SK-N-DZ (cell line): ENCODE measurements at regions not wholly inside any gene's neighbourhood (a gene's known extent, or its start where the extent isn't known, plus 50 kb on each side); places are given as distances from the start of the nearest gene placed in this dataset.
"Not testable (repeated sequence)": the region's sequence is repeated elsewhere in the genome, so short reads cannot be mapped to it uniquely, and the experiment has no call there.

Experiments used
- DNase-seq: peaks from one replicate; pipeline ENCODE4 v3.0.0-alpha.2; 2015; ENCODE audit warnings: low spot score

DNA sequence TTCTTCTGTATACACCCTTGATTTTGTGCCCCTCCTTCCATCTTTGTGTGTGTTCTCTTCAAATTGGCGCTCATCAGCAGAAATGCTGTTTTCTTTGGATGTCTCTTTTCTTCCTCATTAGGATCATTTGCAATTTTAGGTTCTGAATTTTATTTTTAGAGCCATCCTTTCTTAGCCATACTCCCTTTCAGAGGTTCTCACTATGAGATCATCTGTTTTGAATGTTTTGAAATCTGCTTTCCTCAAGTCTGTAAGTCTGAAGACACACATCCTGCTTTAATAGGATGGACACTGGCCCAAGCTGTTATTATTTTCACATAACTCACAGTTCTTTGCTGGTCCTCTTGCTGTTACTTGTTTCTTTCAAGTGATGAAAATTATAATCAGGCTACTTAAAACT, 124.8 kb downstream of the BDH1 start:
- no peak for DNase-seq

DNA sequence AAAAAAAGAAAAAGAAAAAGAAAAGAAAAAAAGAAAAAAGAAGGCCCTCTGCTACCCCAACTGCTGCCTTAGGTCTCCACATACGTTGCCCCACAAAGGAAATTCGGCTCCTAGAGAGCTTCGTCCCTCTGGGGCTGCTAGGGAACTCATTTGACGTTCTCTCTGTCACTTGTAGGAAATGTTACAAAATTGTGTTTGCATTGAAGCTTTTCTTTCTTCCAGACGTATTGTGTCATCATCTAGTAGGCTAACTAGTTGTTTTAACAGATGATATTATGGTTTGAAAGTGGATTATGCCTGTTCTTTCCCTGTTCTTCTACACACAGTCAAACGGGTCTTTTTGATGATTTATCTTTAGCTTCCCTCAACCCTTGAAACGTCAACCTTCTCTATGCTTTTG, 125.3 kb downstream of the BDH1 start:
- no peak for DNase-seq

DNA sequence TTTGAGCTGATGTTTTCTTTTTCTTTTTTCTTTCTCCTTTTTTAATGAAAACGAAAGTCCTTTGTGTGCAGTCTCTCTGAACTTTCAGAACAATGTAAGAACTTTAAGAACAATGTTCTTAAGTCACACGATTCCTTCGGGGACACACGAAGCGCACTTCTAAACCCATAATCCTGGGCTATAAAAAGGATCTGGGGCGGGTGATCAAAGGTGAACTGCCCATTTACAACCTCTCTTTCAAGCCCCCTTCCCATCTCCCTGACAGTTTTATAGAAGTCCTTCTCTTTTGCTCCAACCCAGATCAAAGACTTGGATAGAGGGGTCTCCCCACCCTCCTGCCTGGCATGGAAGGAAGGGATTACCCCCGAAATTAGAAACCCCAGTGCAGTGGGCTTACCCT, 126.8 kb downstream of the BDH1 start:
- no peak for DNase-seq

DNA sequence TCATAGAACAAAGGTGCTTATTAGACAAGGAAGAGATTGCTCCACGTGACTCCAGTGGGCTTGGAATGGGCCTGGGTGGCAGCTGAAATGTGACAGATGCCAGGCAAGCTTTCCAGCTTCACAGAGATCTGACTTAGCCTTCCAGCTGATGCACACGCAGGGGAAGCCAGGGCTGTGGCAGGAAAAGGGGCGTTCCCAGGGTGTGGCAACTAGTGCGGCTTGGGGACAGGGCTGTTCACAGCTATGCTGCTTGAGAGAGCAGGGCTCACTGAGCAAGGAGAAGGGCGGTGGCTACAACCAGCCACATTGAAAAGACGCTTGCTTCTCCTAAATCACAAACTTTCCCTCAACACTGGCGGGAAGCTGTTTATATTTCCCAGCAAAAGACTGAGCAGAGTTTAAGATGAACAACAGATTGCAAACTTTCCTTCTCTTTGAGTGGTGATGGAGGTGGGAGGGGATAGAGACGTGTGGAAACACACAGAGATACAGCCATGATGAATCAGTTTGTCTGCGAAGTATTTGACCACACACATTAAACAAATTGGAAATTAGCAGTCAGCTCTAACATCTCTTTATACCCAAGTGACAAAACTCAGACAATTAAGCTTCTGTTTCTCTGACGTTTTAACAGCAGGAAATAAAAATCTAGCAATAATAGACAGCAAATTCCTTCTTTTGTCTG, 127.5 kb downstream of the BDH1 start:
- DNase-seq = peak; percentile 71

DNA sequence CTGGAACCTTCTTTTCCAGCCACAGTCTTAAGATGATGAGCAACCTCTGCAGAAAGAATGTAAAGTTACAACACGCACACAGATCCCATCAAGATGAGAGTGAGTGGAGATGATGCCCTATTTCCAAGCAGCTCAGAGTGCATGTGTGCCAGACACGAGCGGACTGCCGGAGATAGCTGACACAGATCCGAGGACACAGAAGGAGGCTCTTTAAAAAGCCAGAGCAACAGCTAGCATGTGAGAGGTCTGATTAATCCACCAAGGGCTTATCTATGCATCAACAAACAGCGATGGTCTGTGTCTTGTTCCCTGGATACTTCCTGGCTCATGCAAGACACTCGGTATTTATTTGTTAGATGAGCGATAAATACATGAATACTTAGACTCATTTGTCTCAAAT, 128.6 kb upstream of the DLG1 start:
- DNase-seq = peak; percentile 82

DNA sequence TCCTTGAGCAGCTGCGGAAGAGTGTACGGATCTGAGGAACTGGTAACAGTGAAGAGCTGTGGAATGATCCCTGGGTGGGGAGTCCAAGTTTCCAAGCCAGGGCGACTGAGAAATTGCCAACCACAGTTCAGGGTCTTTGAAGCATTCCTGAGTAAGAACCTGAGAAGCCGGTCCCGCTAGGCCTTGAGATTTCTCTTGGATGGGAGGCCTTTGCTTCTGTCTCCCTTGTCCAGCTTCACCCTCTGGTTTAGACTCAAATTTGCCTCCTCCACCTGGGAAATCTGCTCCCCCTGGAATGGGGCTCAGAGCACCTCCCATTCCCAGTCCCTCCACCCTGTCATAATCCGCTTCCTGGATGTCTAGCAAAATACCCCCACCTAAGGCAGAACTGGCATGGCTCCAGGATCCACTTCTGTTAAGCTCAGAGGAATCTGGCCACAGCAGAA, 127.7 kb upstream of the DLG1 start:
- no peak for DNase-seq

DNA sequence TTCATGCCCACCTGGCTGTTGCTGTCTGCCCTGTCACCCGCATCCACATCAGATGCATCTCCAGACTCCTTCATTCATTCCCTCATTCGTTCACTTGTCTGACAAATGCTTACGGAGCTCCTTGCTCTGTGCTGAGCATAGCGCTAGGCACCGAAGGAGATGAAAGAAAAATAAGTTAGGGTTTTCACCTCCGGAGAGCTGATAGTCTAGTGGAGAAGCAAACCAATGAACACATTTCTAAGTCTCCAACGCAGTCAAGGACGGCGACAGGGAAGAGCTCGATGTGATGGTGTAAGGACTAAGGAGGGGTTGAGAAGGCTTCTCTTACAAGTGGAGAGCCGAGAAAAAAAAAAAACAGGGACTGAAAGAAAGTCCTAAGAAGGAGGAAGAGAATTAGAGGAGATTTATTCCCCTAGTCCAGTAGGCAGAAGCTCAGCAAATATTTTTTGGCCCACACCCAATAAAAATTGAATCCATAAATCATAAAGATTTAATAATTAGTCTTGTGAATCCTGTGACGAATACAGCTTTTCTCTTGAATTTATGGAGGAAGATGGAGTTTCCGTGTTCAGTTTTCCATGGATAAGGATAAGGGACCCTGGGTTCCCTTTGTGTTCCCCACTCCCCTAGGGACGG, 127.2 kb upstream of the DLG1 start:
- no peak for DNase-seq

DNA sequence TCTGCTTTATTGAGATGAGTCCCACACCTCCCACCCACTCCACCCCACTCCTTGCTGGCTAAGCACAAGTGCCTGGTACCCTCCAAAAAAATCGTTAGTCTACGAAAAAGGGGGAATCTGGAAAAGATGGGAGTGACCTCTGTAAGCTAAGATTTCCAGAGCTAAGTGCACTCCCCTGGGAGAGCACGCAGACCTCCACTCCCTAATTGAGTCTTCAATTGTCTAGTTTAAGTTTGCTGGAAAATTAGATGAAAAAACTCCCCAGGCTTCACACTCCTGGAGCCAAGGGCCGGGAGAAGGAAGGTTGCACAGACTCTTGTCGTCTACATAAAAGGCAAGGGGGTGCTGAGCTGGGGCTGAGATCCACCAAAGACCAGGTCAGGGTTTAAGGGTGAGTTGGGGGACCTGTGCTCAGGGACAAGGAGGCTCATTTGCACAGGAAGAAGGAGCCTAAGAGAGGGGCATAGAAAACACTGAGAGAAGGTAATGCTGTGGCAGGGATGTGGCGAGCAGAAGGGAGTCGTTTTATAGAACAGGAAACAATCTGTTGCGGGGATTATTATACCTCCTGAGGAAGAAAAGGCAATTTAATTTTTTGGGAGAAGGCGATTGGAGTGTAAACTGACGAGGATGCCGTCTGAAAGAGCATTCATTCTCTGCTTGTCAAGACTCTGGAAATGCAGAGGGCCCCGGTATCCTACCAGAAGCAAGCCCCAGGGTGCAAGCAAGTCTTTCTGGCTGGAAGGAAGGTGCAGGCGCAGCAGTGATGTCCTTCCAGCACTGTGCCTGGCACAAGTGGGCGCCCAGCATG, 126.5 kb upstream of the DLG1 start:
- DNase-seq = peak; percentile 66

DNA sequence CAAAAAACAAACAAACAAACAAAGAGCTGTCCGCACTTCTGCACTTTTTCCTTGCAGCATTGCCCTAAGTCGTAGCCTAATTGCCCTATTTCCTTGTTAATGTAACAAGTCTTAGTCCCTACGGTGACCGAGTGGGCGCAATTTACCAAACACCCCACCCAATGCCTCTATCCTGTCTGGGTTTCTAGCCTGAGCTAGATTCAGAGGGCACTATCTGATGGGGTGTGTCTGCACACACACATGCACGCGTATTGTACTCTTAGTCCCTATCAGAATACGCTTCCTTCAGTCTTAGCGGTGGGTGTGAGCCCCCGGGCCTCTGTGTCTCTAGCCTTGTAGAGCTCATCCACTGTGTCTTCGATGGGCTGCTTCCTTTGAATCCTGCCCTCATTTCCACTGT, 125.9 kb upstream of the DLG1 start:
- no peak for DNase-seq

DNA sequence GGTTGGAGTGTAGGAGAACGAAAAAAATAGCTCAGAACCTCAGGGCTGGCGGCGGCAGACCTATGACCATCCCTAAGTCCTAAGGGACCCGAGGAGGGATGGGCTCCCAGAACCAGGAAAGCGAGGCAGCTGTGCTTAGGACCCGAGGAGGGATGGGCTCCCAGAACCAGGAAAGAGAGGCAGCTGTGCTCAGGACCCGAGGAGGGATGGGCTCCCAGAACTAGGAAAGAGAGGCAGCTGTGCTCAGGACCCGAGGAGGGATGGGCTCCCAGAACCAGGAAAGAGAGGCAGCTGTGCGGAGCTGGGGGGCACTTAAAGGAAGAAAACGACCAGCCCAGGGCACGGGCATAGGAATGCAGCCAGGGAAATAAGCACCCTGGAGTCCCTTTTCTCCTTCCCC, 125.0 kb upstream of the DLG1 start:
- no peak for DNase-seq

DNA sequence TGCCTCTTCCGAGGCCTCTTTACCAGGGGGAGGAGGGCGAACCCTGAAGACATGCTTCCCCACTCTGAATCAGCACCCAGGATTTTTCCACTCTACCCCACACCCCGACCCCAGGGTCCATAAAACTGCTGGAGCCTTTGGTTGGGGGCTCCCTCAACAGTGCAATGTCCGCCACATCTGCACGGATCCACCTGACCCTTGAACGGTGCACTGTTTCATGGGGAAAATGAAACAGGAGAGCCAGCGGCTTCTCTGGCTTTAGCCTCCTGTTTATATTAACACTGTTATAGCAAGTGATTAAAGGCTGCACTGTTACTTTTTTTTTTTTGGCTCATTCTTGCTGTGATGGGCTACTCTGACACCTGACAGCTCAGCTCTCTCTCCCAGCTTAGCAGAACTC, 124.1 kb upstream of the DLG1 start:
- no peak for DNase-seq

DNA sequence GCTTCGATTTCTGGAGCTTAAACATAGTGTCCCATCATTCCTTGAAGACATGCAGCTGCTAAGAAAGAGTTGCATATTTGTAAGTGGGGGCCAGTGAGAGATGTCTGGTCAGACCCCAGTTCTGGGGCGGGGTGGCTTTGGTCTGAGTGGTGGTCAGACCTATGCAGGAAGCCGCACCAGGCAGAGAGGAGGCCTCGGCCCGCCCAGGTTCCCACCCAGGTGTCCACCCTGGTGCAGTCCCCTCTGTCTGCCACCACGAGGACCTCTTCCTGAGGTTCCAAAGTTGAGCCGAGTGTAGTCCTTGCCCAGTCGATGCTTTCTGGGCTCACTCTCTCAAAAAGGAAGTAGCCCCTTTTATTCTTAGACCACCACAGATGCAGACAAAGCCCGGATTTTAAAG, 122.6 kb upstream of the DLG1 start:
- DNase-seq = no peak

DNA sequence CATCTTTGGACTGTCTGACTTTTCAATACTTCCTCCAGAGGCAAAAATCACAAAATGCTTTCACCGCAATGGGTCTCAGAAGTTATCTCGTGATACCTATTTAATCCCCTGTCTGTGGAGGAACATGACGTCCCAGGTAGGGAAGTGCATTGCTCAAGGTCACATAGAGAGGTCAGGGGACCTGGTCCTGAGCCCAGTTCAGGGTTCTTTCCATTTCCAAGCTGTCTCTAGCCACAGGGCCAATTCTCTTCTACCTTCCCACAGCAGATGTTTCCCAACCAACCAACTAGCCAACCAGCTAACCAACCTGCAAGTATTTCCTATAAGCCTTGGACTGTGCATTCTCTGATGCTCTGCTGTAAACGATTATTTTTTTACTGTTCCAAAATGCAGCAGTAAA, 122.2 kb upstream of the DLG1 start:
- DNase-seq = no peak

DNA sequence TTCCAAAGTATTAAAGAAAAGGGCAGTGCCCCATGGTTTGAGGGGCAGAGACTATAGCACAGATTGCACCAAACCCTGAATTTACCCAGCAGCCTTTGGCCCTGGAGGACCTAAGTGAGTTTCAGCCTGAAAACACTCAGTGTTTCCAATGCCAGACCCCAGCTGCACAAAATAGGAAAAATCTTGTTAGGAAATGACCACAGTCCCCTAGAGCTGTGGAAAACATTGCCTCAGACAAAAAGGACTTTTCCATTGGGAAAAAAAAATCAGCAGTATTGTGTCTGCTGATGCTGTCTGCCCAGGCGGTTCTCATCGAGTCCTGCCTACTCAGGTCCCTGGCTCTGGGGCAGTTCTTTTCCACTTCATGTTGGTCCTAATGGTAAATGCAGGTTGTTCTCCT, 121.7 kb upstream of the DLG1 start:
- no peak for DNase-seq

DNA sequence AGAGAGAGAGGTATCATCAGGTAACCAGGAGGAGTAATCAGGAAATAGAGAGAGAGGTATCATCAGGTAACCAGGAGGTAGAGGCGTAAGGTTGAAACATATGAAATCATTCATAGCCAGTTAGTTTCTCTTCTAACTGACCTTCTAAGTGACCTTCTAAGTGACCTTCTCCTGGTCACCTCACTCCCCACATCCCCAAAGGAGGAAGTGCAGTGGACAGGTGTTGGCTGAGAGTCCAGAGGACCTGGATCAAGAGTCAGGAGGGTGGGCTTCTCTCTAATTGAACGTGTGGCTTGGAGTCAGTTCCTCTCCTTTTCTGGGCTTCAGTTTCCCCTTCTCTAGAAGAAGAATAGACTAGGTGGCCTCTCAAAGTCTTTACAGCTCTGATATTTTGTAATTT, 121.3 kb upstream of the DLG1 start:
- no peak for DNase-seq

DNA sequence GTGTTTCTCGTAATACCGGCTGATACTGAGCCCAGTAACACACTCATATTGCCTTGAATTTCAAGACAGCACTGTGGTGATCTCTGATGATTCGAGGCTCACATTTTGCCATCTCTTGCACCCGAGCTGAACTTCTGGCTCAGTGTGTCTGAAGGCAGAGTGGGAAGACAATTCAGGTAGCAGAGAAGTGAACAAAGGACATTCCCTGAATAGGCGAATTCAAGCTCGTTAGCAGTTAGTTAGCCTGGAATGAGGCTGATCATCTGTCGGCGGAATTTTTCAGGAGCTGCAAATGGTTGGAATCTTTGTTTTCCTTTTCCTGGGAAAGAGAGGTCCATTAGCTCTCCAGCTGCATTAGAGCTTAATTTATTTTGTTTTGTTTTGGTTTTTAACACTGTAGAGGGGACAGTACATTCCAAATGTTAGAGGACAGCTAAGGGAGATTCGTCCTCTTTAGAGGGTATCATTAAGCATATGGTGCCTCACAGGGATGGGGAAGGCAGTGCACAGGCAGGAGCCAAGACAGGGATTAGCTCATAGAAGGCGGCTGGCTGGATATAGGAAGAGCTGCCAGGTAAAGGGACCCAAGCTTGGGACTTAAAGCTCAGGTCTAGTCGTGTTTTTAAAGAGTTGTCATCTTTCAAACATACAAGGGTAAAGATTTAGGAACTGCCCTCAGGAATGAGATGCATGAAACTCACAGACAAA, 119.7 kb upstream of the DLG1 start:
- DNase-seq = no peak

DNA sequence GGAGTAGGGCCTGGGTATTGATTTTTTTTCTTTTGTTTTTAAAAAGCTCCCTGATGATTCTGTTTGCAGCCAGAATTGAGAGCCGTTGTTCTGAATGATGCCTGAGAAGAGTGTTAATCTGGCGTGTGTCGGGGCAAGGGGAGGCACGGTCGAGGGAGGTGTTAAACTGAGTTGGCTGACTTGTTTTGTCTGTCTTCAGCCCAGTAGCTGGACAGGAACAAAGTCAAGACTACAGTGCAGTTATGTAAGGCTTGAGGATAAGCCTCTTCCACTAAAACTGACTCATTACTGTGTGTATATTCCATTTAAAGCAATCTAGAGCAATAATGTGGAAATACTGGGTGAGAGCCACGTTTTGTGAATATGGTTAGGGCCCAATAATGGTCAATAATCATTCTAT, 119.0 kb upstream of the DLG1 start:
- no peak for DNase-seq

DNA sequence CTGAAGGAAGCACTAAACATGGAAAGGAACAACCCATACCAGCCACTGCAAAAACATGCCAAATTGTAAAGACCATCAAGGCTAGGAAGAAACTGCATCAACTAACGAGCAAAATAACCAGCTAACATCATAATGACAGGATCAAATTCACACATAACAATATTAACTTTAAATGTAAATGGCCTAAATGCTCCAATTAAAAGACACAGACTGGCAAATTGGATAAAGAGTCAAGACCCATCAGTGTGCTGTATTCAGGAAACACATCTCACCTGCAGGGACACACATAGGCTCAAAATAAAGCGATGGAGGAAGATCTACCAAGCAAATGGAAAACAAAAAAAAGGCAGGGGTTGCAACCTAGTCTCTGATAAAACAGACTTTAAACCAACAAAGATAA, 113.5 kb upstream of the DLG1 start:
- DNase-seq = not testable (repeated sequence)

DNA sequence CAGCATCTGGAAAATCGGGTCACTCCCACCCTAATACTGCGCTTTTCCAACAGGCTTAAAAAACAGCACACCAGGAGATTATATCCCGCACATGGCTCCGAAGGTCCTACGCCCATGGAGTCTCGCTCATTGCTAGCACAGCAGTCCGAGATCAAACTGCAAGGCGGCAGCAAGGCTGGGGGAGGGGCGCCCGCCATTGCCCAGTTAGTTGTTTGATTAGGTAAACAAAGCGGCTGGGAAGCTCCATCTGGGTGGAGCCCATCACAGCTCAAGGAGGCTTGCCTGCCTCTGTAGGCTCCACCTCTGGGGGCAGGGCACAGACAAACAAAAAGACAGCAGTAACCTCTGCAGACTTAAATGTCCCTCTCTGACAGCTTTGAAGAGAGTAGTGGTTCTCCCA, 111.8 kb upstream of the DLG1 start:
- DNase-seq = not testable (repeated sequence)

DNA sequence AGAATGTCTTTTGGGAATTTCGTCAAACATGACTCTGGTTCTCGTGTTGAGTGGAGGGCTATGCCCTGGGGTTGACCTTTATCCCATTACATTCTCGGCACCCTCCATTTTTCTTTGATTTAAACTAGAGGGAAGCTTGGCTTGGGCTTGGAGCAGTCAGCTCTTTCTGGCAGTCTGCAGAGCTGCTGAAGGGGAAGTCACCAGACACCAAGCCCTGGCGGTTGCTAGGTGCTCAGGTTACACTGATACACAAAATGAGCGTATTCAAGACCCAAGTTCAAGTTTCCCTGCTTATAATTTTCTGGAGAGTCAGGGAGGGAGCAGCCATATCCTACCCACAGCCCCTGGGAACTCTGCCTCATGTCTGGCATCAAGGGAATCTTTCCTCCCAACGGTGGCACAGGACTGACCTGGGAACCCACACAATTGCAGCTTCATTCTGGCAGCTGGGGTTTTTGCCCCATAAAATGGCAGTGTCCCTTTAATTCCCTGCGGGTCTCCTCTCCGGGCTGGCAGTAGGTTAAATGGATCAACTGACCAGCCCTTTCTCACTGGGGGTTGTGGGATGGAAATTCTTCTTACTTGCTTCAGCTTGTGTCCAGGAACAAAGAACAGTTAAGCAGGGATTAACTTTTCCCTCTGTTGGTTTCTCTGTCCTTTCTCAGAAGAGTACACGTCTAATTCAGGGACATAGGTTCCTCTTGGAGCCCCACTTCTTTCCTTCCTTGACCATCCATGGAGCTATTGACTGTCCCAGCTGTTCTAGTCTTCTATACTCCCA, 110.0 kb upstream of the DLG1 start:
- DNase-seq = peak; percentile 42

DNA sequence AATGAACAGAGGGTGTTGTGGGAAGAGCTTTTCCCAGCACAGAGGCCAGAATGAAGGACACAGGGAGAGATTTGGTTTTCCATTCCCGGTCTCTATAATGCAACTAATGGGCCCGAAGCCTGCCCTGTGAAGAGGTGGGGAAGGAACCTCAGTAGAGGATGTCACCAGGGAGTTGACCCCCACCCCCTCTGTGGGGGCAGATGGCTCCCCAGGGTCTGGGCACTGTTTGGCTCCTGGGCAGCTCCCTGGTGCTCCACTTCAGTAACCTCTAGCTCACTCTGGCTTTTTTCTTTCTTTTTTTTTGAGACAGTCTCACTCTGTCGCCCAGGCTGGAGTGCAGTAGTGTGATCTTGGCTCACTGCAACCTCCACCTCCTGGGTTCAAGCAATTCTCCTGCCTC, 109.1 kb upstream of the DLG1 start:
- DNase-seq = no peak
